HG02588 (cell line): ENCODE measurements at regions not wholly inside any gene's neighbourhood (a gene's known extent, or its start where the extent isn't known, plus 50 kb on each side); places are given as distances from the start of the nearest gene placed in this dataset.

ENCODE experiments used
- ATAC-seq: cut with Tn5 transposase; IDR thresholded peaks from one replicate; pipeline ENCODE4 v1.9.1; 2021; ENCODE audit warnings: mild to moderate bottlenecking, moderate library complexity; ENCODE audit not compliant: unreplicated experiment

- ATAC-seq, result no peak
Measured at GRCh38 chr13:72180253-72180952, 313.4 kb upstream of the DACH1 start.

DNA sequence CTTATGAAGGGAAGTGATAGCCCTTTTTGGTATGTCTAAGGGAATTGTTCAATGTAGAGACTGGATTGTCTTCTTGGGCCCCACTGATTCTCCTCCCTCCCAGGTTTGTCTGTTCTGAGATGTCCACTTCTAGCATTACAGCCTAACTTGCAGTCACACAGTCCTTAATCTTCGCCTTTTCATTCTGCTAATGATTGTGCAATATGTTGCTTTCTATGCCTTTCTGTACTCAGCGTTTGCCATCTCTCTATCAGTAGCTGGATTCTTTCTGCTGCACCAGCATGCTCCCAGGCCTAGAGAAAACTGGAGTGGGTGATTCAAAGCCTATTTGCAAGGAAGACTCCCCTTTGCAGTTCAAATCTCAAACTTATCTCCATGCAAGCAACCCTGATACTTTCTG, 307.5 kb upstream of the DACH1 start:
- no peak for ATAC-seq

DNA sequence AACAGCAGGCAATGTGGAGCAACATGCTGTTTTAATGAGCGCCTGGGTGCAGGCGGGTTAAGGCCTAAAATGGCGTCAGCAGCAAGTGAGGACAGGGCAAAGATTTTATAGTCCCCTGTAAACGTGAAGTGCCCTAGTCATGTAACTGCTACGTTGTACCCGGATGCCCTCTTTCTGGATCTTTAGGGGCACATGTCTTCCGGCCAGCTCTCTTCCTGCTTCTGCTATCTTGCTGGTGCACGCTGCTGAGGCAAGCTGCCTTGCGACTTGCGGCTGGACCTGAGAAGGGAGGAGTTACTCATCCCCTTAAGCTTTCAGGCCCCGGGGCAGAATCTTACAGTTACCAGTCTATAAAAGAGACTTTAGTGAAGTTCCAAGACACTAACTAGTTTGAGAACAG, 303.6 kb upstream of the DACH1 start:
- ATAC-seq, result no peak

GRCh38 chr13:72168126-72168855, 301.3 kb upstream of the DACH1 start:
- no peak for ATAC-seq

DNA sequence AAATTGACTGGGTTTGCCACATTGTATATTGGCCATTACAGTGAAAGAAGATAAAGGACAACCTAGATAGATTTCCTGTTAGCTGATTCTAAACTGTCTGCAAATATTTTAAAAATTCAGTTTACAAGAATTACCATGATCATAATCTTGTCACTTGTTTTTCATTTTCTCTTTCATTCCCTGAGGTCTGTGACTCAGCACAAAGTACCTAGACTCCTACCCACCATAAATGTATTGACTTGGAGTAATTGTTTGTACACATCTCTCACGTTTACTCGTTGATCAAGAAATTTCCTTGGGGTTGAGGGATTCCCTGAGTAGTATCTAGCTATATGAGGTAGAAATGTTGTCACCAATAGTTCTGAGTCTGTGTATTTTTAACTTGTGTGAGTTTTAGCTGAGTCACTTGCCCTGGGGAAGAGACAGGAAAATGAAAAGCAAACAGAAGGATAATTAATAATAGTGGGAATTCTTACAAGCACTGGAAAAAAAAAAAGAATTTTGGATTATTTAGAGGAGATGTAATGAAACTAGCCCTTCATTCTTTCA, 299.2 kb upstream of the DACH1 start:
- ATAC-seq, result no peak

DNA sequence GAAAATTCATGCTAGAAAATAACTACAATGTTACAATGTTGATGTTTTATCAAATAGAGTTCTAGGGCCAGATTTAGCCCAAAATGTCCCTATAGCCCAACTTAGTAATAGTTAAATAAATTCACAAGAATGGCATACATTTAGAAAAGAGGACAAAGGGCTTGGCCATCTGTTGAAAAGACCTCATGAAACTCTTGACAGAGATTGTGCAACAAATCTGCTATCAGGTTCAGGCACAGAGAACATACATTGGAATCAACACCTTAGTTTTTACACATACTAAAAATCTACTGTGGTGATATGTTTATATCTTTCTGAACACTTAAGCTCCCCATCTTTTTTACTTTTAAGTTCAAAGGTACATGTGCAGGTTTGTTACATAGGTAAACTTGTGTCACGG, 298.3 kb upstream of the DACH1 start:
- no peak for ATAC-seq

DNA sequence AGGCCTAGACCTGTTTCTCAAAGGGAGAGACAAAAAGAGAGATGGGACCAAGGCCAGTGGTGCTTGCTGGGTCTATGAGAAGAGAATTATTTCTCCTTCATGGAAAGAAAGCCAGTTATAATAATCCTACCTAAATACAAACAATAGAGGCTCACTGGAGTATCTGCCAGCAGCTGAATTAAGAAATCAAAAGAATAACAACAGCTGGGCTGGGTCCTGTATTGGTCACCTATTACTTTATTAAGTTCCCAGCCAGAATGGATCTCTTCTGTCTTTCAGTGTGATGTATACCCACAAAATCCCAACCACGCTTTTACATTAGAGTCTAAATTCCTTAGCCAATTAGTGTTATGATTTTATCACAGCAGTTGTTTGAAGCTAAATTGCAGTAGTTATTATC, 297.8 kb upstream of the DACH1 start:
- ATAC-seq, result no peak

DNA sequence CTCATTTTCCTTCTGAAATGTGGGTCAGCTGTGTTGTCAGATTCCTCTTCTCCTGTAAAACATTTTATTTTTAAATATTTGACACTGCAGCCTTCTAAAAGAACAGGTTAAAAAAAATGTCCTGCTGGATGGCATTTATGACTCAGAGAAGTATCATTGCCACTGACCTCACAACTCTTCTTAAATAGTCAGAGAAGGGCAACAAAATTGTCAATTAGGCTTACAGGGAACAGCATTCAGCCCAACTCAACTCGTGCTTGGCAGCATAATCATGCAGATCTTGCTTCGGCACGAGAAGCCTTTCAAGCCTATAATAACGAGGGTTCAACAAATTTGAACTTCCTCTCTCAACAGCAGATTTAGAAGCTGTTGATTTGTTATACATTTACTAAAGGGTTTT, 296.7 kb upstream of the DACH1 start:
- no peak for ATAC-seq

GRCh38 chr13:72160977-72161376, 294.0 kb upstream of the DACH1 start:
- no peak for ATAC-seq

DNA sequence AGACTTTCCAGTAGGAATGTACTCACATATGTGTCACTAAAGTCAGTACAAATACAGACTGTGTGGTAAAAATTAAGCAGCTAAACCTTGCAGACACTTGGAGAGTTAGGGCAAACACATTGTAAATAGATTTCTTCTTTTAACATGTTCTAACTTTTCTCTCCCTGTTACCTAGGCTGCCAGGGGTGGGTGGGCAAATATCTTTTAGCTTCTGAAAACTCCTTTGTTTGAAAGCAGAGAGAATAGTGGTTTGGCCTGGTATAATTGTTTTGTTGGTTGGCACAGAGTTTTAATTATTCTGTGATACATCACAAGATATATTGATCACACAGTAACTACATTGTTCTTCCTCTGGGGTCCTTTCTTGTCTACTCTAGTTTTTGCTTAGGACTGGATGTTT, 289.8 kb upstream of the DACH1 start:
- no peak for ATAC-seq

- no peak for ATAC-seq
Measured at GRCh38 chr13:72153272-72153671, 286.3 kb upstream of the DACH1 start.

GRCh38 chr13:72151241-72151640, 284.2 kb upstream of the DACH1 start:
- no peak for ATAC-seq

DNA sequence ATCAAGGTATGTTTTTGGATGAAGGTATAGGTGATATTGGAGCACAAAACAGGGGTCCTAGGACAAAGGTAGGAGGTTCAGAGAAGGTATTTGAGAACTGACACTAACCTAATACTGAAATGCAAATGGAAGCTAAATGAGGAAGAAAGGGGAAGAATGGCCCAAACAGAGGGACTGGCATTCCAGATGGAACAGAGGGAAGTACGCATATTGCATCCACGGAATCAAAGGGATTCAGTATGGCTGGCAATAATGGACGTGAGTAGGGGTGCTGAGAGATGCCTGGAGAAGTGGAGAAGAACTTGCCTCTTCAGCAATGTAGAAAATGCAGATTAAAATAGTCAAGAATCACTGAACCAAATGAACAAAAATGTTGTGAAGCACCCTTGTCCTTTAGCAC, 283.5 kb upstream of the DACH1 start:
- ATAC-seq, result no peak

DNA sequence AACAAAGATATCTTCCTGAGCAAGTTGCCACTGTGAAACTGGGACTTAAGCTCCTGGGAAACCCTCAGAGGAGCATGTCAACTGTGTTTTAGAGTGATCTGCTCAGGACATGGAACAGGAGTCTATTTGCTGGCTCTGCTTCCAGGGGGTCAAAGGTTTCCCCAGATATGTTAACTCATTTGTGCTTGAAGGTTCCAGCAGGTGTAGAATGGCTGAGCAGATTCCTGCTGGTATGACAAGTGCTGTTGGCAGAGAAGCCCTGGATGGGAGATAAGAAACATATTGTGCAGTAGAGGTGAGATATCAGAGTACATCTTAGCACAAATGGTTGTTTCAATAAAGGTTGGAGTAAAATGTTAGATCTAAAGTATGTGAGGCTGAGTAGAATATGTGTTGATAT, 282.7 kb upstream of the DACH1 start:
- ATAC-seq, result no peak

GRCh38 chr13:72146816-72147215, 279.8 kb upstream of the DACH1 start:
- ATAC-seq, result no peak

DNA sequence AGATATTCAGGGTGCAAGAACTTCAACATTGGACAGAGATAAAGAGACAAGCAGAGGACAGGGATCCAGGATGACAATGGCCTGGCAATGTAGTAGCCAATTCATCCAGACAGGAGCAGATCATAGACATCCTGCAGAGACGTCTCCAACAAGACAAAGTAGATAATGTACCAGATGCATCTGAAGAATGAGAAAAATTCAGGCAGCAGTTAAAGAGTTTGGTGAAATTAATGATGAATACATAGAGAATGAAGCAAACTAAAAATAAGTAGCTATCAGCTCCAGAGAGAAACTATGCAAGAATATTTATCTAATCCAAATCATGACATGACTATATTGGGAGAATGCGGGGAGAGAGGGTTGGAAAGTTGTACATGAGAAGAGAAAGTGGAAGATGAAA, 278.4 kb upstream of the DACH1 start:
- no peak for ATAC-seq

DNA sequence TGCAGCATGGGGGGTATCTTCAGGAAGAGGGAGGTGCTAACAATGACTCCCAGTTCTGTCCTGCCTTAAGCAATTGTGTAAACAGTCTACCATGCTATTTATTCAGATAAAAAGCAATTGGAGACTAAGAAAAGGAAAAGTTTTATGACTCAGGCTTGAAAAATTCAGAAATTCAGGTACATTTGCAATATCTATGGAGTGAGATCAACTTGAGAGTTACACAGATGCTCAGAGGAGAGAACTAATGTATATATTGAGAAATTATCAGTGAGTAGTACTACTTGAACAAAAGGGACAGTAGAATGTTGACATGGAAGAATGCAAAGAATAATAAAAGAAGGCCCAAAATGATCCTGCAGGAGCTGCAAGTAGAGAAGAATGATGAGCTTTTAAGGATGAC, 277.6 kb upstream of the DACH1 start:
- no peak for ATAC-seq

DNA sequence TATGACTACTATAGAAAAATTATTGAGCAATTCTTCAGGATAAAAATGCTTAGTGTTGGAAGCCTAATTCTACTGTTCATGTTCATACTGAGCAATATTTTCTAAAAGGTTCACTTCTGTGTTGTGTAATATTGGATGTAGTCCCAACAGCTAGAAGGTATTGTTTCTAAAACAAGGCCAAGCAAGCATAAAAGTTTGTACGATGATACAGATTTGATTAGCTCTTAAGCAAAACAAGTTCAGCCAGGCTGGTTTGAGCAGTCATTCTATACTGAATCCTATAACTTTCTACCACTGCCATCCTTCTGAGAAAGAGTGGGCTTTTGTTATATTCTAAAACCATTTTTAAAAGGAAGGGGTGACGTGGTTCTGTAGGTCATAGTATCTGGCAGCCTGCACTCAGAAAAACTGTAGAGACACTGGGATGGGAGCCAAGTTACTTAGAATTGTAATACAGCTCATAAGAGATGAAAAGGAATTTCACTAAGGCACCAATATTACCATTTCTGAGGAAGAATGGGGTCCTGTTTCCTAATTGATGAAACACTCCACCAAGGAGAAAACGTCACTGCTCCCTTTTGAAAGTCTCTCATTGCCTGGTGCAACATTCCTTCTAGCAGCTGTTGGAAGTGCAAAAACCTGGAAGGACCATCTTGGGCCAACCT, 275.0 kb upstream of the DACH1 start:
- ATAC-seq, result no peak

- ATAC-seq, result no peak
Measured at GRCh38 chr13:72139192-72139591, 272.2 kb upstream of the DACH1 start.

- ATAC-seq, result no peak
Measured at GRCh38 chr13:72132075-72132474, 265.1 kb upstream of the DACH1 start.

DNA sequence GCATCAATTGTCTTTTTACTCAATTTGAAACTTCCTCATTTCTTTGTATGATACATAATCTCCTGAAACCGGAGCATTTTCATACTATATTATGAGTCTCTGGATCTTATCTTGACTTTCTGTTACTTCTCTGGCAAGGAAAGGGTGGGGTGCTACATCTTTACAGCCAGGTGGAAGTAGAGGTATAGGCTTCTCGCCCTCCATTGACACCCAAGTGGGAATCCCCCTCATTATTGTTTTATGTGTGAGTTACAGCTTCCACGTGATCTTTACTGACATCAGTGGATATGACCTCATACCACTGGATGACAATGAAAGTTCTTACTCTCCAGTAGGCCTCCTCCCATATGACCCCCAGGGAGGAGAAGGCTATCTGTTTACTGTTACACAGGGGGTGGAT, 262.1 kb upstream of the DACH1 start:
- ATAC-seq, result no peak

GRCh38 chr13:72127031-72127430, 260.0 kb upstream of the DACH1 start:
- no peak for ATAC-seq
